ENCODE measurements at regions not wholly inside any gene's neighbourhood (a gene's known extent, or its start where the extent isn't known, plus 50 kb on each side); places are given as distances from the start of the nearest gene placed in this dataset.
"Not testable (repeated sequence)": the region's sequence is repeated elsewhere in the genome, so short reads cannot be mapped to it uniquely, and the experiment has no call there.

- not testable (repeated sequence) for TF ChIP-seq EZH2, CTCF (IDR thresholded peaks at IDR 0.05)
Measured at GRCh38 chr16:16610389-16610967, 231.5 kb downstream of the NPIPA7 start.

Measured in neural progenitor cell (in vitro differentiated cells).